ENCODE measurements at regions not wholly inside any gene's neighbourhood (a gene's known extent, or its start where the extent isn't known, plus 50 kb on each side); places are given as distances from the start of the nearest gene placed in this dataset.
A peak's percentile ranks its signal among the peaks of the same experiment; 100 is the strongest.
"Not testable (repeated sequence)": the region's sequence is repeated elsewhere in the genome, so short reads cannot be mapped to it uniquely, and the experiment has no call there.

GRCh38 chr6:116997496-116997895 is 120.5 kb downstream of the RFX6 start:
- DNase-seq (ENCODE audit: low read depth in 2 of 2), result no peak
- TF ChIP-seq CTCF (IDR thresholded peaks at IDR 0.05; ENCODE audit: low read depth, low read length), result no peak
- no peak overlapping the region for H3K4me3 ChIP-seq (replicated peaks in 1 of 2; ENCODE audit: low read depth in 2 of 2, low read length in 2 of 2)

DNA sequence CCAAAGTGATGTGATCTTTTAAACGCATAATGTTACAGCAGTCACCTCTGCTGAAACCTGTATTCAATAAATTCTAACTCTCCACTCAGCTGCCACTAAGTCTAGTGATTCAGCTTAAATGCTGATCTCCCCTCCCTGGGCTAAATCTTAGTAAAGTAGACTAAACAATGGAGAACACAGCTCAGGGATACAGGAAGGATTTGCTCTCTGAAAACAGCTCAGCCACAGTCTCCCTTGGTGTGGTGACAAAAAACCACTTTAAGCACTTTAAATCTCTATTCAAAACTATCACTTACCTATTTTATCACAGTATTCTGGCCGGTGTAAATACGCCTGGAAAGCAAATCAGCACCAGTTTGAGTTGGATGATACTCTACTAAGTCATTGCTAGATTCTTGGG is 130.6 kb downstream of the RFX6 start:
- DNase-seq (ENCODE audit: low read depth in 2 of 2), result no peak
- TF ChIP-seq CTCF (IDR thresholded peaks at IDR 0.05; ENCODE audit: low read depth, low read length), result no peak
- H3K4me3 ChIP-seq (replicated peaks in 1 of 2; ENCODE audit: low read depth in 2 of 2, low read length in 2 of 2), result no peak overlapping the region

- no peak overlapping the region for H3K4me3 ChIP-seq (replicated peaks in 1 of 2; ENCODE audit: low read depth in 2 of 2, low read length in 2 of 2)
- TF ChIP-seq CTCF (IDR thresholded peaks at IDR 0.05; ENCODE audit: low read depth, low read length), result no peak
- DNase-seq (ENCODE audit: low read depth in 2 of 2), result no peak
Measured at GRCh38 chr6:117008618-117009017, 131.6 kb downstream of the RFX6 start.

- DNase-seq (ENCODE audit: low read depth in 2 of 2); H3K4me3 ChIP-seq (replicated peaks in 1 of 2; ENCODE audit: low read depth in 2 of 2, low read length in 2 of 2): not testable (repeated sequence)
Measured at GRCh38 chr6:117014641-117015473, 137.8 kb downstream of the RFX6 start.

- H3K4me3 ChIP-seq (replicated peaks in 1 of 2; ENCODE audit: low read depth in 2 of 2, low read length in 2 of 2); DNase-seq (ENCODE audit: low read depth in 2 of 2): not testable (repeated sequence)
Measured at GRCh38 chr6:117015474-117015804, 138.4 kb downstream of the RFX6 start.

DNA sequence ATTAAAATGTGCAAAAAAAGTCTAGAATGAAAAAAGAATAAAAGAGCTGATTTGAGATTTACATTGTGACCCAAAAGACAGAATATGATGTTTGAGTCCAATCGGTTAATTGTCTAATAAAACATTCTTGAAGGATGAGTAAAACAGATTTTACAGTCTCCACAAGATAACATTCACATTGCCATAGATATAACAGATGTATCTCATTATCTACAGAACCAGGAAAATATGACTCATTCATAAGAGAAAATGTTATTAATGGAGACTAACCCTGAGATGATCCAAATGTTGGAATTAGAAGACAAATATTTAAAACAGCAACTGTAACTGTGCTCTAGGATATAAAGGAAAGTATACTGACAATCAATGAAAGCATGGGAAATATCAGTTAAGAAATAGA is 141.7 kb downstream of the RFX6 start:
- TF ChIP-seq CTCF (IDR thresholded peaks at IDR 0.05; ENCODE audit: low read depth, low read length), result no peak
- DNase-seq (ENCODE audit: low read depth in 2 of 2), result peak in 1 of 2 donors; percentile 1
- no peak overlapping the region for H3K4me3 ChIP-seq (replicated peaks in 1 of 2; ENCODE audit: low read depth in 2 of 2, low read length in 2 of 2)

GRCh38 chr6:117022774-117023173 is 145.7 kb downstream of the RFX6 start:
- no peak for DNase-seq (ENCODE audit: low read depth in 2 of 2)
- TF ChIP-seq CTCF (IDR thresholded peaks at IDR 0.05; ENCODE audit: low read depth, low read length), result no peak
- H3K4me3 ChIP-seq (replicated peaks in 1 of 2; ENCODE audit: low read depth in 2 of 2, low read length in 2 of 2), result no peak overlapping the region

DNA sequence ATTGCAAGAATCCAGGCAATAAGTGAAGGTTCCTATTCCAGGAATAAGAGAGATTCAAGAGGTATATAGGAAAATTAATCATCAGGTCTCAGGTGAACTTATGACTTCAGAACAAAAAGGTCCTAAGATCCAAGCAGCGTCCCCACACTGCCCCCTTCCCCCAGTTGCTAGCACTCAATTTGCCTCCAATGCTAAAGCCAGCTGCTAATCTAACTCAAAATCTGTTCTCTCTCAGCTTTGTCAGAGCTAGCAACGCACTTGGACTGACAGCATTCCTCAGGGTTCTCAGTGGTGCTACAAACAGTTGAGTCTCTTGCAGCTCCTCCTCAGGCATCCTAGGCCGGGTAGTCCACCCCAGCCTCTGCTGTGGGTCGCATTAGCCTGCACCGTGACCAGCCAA is 148.3 kb downstream of the RFX6 start:
- no peak for TF ChIP-seq CTCF (IDR thresholded peaks at IDR 0.05; ENCODE audit: low read depth, low read length)
- no peak for DNase-seq (ENCODE audit: low read depth in 2 of 2)
- no peak overlapping the region for H3K4me3 ChIP-seq (replicated peaks in 1 of 2; ENCODE audit: low read depth in 2 of 2, low read length in 2 of 2)
